ENCODE measurements at regions not wholly inside any gene's neighbourhood (a gene's known extent, or its start where the extent isn't known, plus 50 kb on each side); places are given as distances from the start of the nearest gene placed in this dataset.

GRCh38 chr6:95249661-95250060 lies 327.7 kb upstream of the MANEA start (continued):
- TF ChIP-seq, protein P1, sequence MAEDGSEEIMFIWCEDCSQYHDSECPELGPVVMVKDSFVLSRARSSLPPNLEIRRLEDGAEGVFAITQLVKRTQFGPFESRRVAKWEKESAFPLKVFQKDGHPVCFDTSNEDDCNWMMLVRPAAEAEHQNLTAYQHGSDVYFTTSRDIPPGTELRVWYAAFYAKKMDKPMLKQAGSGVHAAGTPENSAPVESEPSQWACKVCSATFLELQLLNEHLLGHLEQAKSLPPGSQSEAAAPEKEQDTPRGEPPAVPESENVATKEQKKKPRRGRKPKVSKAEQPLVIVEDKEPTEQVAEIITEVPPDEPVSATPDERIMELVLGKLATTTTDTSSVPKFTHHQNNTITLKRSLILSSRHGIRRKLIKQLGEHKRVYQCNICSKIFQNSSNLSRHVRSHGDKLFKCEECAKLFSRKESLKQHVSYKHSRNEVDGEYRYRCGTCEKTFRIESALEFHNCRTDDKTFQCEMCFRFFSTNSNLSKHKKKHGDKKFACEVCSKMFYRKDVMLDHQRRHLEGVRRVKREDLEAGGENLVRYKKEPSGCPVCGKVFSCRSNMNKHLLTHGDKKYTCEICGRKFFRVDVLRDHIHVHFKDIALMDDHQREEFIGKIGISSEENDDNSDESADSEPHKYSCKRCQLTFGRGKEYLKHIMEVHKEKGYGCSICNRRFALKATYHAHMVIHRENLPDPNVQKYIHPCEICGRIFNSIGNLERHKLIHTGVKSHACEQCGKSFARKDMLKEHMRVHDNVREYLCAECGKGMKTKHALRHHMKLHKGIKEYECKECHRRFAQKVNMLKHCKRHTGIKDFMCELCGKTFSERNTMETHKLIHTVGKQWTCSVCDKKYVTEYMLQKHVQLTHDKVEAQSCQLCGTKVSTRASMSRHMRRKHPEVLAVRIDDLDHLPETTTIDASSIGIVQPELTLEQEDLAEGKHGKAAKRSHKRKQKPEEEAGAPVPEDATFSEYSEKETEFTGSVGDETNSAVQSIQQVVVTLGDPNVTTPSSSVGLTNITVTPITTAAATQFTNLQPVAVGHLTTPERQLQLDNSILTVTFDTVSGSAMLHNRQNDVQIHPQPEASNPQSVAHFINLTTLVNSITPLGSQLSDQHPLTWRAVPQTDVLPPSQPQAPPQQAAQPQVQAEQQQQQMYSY (CRISPR knock-in tag; IDR thresholded peaks at IDR 0.05), result no peak

- TF ChIP-seq TEAD1 (CRISPR knock-in tag; IDR thresholded peaks at IDR 0.05) (no peak), ELF4 (CRISPR knock-in tag; IDR thresholded peaks at IDR 0.05; ENCODE audit: low read depth) (no peak), CREM (CRISPR knock-in tag; IDR thresholded peaks at IDR 0.05) (no peak), ZNF671 (CRISPR knock-in tag; IDR thresholded peaks at IDR 0.05) (no peak), FOXK1 (CRISPR knock-in tag; IDR thresholded peaks at IDR 0.05) (no peak), MYBL2 (CRISPR knock-in tag; IDR thresholded peaks at IDR 0.05) (no peak), ZNF219 (CRISPR knock-in tag; IDR thresholded peaks at IDR 0.05; ENCODE audit: borderline replicate concordance) (no peak), RELA (CRISPR knock-in tag; IDR thresholded peaks at IDR 0.05; ENCODE audit: borderline replicate concordance) (no peak), PRRX2 (CRISPR knock-in tag; IDR thresholded peaks at IDR 0.05) (no peak)
- TF ChIP-seq, protein P2, sequence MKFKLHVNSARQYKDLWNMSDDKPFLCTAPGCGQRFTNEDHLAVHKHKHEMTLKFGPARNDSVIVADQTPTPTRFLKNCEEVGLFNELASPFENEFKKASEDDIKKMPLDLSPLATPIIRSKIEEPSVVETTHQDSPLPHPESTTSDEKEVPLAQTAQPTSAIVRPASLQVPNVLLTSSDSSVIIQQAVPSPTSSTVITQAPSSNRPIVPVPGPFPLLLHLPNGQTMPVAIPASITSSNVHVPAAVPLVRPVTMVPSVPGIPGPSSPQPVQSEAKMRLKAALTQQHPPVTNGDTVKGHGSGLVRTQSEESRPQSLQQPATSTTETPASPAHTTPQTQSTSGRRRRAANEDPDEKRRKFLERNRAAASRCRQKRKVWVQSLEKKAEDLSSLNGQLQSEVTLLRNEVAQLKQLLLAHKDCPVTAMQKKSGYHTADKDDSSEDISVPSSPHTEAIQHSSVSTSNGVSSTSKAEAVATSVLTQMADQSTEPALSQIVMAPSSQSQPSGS (CRISPR knock-in tag; IDR thresholded peaks at IDR 0.05; ENCODE audit: borderline replicate concordance, low read depth), result no peak
- TF ChIP-seq, protein P3, sequence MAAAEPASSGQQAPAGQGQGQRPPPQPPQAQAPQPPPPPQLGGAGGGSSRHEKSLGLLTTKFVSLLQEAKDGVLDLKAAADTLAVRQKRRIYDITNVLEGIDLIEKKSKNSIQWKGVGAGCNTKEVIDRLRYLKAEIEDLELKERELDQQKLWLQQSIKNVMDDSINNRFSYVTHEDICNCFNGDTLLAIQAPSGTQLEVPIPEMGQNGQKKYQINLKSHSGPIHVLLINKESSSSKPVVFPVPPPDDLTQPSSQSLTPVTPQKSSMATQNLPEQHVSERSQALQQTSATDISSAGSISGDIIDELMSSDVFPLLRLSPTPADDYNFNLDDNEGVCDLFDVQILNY (CRISPR knock-in tag; IDR thresholded peaks at IDR 0.05), result no peak
- TF ChIP-seq, protein P4, sequence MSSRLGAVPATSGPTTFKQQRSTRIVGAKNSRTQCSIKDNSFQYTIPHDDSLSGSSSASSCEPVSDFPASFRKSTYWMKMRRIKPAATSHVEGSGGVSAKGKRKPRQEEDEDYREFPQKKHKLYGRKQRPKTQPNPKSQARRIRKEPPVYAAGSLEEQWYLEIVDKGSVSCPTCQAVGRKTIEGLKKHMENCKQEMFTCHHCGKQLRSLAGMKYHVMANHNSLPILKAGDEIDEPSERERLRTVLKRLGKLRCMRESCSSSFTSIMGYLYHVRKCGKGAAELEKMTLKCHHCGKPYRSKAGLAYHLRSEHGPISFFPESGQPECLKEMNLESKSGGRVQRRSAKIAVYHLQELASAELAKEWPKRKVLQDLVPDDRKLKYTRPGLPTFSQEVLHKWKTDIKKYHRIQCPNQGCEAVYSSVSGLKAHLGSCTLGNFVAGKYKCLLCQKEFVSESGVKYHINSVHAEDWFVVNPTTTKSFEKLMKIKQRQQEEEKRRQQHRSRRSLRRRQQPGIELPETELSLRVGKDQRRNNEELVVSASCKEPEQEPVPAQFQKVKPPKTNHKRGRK (CRISPR knock-in tag; IDR thresholded peaks at IDR 0.05; ENCODE audit: borderline replicate concordance), result no peak
- Mint-ChIP-seq H3K4me1 (0 out of 2 replicates have a peak, but pooled peaks cover 2% of the 10 kb centered on the region), H3K36me3 (peaks cover 3% of the 10 kb centered on the region), H3K27me3 (ENCODE audit: low read depth) (peaks cover 8% of the 10 kb centered on the region; the same call in 1 of the 2 replicates), H3K4me3 (no peak overlapping the region), H3K9me3 (peaks cover 21% of the 10 kb centered on the region), H3K27ac (no peak overlapping the region)
- POLR2A ChIA-PET, result no interaction called here
- DNase-seq (ENCODE audit: low spot score), result no peak
- CTCF ChIA-PET, result interaction anchor here (1.3 kb wide), 1 partner anchor 17 kb away, joined by 3 read pairs; no protein-coding TSS in a partner anchor
- no peak for ATAC-seq
Measured at GRCh38 chr6:95263840-95264239, 313.5 kb upstream of the MANEA start.

GRCh38 chr6:95266537-95267258 lies 310.6 kb upstream of the MANEA start:
- ATAC-seq (no peak), DNase-seq (ENCODE audit: low spot score) (no peak)
- ChIA-PET CTCF (no interaction called here), POLR2A (no interaction called here)
- H3K27ac Mint-ChIP-seq, result no peak overlapping the region
- H3K4me3 Mint-ChIP-seq, result no peak overlapping the region
- H3K36me3 Mint-ChIP-seq, result peaks cover 3% of the 10 kb centered on the region
- 0 out of 2 replicates have a peak, but pooled peaks cover 2% of the 10 kb centered on the region for H3K4me1 Mint-ChIP-seq
- peaks cover 11% of the 10 kb centered on the region for H3K27me3 Mint-ChIP-seq (ENCODE audit: low read depth)
- peaks cover 10% of the 10 kb centered on the region for H3K9me3 Mint-ChIP-seq
- TF ChIP-seq, protein P5, sequence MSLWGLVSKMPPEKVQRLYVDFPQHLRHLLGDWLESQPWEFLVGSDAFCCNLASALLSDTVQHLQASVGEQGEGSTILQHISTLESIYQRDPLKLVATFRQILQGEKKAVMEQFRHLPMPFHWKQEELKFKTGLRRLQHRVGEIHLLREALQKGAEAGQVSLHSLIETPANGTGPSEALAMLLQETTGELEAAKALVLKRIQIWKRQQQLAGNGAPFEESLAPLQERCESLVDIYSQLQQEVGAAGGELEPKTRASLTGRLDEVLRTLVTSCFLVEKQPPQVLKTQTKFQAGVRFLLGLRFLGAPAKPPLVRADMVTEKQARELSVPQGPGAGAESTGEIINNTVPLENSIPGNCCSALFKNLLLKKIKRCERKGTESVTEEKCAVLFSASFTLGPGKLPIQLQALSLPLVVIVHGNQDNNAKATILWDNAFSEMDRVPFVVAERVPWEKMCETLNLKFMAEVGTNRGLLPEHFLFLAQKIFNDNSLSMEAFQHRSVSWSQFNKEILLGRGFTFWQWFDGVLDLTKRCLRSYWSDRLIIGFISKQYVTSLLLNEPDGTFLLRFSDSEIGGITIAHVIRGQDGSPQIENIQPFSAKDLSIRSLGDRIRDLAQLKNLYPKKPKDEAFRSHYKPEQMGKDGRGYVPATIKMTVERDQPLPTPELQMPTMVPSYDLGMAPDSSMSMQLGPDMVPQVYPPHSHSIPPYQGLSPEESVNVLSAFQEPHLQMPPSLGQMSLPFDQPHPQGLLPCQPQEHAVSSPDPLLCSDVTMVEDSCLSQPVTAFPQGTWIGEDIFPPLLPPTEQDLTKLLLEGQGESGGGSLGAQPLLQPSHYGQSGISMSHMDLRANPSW (CRISPR knock-in tag; conservative IDR thresholded peaks at IDR 0.05; ENCODE audit: low read depth), result no peak
- TF ChIP-seq E2F1 (CRISPR knock-in tag; IDR thresholded peaks at IDR 0.05), result no peak
- TF ChIP-seq, protein P2 (CRISPR knock-in tag; IDR thresholded peaks at IDR 0.05; ENCODE audit: borderline replicate concordance, low read depth), result no peak
- no peak for TF ChIP-seq ZNF396 (CRISPR knock-in tag; IDR thresholded peaks at IDR 0.05; ENCODE audit: borderline replicate concordance)
- no peak for TF ChIP-seq CBFB (CRISPR knock-in tag; IDR thresholded peaks at IDR 0.05; ENCODE audit: low read depth)
- no peak for TF ChIP-seq IRF1 (CRISPR knock-in tag; IDR thresholded peaks at IDR 0.05)

Measured in WTC11 (cell line).